ENCODE measurements at regions not wholly inside any gene's neighbourhood (a gene's known extent, or its start where the extent isn't known, plus 50 kb on each side); places are given as distances from the start of the nearest gene placed in this dataset.

DNA sequence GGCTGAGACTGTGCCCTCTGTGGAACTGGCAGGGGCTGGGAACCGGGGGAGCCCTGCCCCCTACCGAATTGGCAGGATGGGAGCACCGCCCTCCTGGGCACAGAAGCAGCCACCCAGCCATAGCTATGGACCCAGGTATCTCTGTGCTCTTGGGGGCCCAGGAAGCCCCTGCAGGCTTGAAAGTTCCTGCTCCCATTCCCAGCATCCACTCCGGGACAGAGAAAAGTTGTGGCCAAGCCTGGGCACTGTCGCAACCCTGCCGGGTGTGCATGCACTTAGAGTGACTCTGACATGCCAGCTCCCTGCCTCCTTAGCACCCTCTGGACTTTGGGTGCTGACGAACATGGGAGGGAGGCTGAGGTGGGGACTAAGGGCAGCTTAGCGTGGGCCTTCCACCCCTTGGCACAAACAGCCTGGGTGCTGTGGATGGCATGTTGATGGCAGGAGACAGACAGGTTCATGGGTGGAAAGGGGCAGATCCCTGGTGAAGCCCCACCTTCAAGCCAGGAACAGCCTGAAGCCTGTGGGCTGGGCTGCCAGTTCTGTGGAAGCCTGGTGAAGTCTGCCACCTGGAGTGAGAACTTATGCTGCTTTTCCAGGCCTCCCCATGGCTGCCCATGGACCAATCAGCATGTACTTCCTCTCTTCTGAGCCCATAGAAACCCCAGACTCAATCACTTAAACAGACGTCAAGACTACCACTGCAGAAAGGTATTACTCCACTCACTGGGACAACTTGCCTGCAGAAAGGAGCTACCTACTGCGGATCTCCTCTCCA lies 279.0 kb downstream of the ATXN7L3B start:
- TF ChIP-seq, protein P1, sequence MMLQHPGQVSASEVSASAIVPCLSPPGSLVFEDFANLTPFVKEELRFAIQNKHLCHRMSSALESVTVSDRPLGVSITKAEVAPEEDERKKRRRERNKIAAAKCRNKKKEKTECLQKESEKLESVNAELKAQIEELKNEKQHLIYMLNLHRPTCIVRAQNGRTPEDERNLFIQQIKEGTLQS (IDR thresholded peaks at IDR 0.05; ENCODE audit: borderline replicate concordance, extremely low read depth, low read depth, low read length): no peak
- TF ChIP-seq RAD21 (IDR thresholded peaks at IDR 0.05; ENCODE audit: insufficient read depth, low read depth, low read length) (no peak), RCOR1 (conservative IDR thresholded peaks at IDR 0.05; ENCODE audit: low read depth, low read length) (no peak)
